NCI-H146 treated with DMSO at 0.1 percent for 48 hours (cell line): ENCODE measurements at regions not wholly inside any gene's neighbourhood (a gene's known extent, or its start where the extent isn't known, plus 50 kb on each side); places are given as distances from the start of the nearest gene placed in this dataset.
A peak's percentile ranks its signal among the peaks of the same experiment; 100 is the strongest.

Experiments
- DNase-seq: peaks from one replicate; lab custom pipeline; 2025; ENCODE audit not compliant: unreplicated experiment; lab: John Stamatoyannopoulos, UW

DNA sequence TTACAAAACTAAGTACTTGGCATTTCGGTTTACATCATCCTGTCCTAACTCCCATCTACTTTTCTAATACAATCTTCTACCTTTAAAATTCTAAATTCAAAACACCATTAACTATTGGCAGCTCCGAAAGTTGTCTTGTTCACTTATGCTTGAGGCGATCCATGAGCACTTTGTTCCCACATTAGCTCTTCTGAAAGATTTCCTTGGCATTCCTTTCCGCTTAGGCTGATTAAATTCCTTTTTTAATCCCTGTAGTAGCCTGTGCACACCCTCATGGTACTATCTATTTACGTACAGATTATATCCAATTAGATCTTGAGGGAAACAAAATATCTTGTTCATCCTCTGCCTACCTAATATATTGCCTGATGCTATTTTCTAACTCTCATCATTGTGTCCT, 480.7 kb downstream of the PRKD1 start:
- no peak for DNase-seq

DNA sequence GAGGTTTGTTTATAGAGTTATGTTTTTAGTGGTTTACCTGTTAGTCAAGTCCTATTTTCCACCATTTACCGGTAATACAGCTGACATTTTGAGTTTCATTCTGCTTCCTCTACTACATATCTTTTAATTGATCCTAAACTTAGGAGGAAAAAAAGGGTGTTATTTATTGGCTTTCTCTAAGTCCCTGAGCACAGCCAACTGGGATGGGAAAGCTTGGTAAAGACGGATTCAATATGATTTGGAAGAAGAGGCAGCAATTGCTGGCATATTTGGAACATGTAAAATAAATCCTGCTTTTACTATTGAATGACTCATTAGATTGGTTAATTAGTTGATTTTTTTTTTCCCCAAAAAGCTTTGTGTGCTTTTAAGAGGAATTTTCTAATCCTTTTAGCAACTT, 475.7 kb downstream of the PRKD1 start:
- DNase-seq = no peak

DNA sequence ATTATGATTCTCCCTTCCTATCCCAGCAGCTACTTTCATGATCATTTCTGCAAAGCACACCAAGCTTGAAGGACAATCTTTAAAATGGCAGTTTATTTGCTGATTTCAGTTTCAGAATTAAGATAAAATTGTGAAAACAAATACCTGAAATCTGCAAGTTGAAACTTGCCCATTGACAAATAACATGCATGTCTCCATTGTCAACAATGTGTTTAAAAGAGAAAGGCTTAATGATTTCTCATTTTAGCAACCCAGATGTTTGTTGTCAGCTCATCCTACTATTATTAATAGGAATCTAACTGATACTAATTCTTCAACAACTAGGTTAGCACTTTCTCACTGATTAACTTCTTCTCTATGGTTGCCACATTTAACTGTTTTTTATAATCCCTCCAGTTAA, 474.6 kb downstream of the PRKD1 start:
- DNase-seq = no peak

DNA sequence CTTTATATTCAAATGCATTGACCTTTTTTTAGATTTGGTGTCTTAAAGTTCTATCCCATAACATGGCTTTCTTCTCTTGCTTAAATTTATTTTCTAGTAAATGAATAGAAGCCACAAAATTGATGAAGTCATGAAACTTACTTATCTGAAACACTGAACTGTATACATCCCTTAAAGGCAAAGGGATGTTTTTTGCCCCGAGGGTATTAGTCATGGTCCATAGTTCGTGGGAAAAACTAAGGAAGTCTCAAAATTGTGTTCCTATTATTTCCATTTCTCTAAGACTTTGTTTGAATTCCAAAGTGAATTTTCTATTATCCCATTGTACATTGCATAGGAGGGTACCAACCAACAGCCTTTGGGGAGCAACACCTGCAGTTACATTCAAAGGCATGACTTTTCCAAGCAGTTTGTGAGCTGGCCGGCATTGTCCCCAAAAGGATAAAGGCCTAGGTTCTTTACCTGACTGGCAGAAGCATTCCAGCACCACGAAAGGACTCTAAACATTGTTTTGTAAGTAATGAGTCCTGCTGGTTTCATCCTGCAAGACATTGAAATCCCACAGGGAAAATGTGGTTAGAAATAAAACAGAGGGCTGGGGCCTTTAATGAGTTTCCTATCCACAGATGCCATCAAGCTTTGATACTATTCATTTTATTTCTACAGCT, 473.5 kb downstream of the PRKD1 start:
- no peak for DNase-seq

DNA sequence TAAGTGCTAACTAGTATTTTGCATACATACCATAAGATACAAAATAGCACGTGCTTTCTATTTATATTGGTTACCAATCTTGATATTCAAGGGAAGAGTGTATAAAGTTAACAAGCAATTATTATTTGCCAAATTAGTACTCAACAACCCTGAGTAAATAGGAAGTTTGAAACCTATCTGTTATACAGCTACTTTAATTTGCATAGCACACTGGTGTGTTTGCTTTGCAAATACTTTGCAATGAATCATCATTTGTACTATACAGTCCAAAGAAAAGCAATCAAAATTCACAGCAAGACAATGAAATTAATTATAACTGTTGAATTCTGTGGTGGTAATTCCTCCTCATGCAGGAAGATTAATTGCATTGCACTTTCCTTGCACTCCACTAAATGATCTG, 469.1 kb downstream of the PRKD1 start:
- DNase-seq = peak; percentile 36

DNA sequence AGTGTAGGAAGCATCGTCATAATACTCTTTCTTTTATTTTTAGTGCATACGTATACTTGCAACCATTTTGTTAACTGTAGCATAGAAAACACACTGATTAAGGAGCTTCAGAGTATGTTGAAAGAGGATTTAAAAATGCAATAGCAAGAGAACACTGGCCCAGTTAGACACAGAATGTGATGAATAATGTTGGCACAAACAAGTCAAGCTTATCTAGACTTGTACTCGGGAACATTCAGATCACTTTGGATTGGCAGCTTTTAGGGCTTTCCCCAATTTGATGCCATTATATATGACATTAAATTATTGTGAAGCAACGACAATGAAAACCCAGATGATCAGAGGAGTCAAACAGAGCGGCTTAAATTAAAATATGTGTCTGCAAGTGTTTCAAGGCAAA, 468.1 kb downstream of the PRKD1 start:
- DNase-seq = no peak

DNA sequence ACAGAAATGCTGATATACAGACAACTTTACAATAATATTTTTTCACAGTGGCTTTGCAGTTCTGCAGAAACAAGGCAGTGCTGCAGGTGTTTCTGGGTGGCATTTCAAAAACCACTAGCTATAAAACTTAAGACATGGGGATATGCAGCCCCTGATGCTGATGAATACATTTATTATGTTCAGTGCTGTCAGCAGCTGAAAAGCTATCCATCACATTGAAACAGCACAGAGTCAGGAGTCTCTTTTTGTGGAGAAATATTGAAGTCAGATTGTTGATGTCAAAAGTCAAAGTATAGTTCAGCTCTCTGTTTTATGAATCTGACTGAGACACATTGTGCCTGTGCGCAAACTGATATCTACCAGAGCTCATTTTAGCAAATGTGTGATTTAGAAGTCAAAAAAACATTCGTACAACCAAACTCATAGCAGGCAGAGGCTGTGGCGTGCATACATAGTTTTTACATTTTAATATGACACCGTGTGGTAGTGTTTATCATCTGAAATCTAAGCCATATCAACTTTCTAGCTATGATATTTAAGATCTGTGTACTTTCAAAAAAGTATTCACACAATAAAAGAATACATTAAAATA, 467.6 kb downstream of the PRKD1 start:
- no peak for DNase-seq

DNA sequence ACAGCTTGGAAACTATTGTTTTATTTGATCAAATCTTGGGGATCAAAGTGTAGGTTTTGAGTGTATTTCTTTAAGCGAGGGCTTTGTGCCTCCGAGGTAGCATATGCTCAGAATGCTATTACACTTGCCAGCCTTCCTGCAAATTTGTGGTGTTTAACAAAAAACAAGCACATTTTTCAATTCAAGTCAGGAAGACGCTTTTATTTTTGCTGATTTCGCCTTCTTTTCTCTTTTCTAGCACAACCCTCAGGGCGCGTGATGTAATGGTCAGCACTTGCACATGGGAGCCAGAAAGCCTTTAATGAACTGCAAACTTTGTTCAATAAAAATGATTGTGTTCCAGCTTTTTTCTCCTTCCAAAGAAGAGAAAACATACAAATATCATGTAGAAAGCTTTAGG, 466.5 kb downstream of the PRKD1 start:
- DNase-seq = no peak

DNA sequence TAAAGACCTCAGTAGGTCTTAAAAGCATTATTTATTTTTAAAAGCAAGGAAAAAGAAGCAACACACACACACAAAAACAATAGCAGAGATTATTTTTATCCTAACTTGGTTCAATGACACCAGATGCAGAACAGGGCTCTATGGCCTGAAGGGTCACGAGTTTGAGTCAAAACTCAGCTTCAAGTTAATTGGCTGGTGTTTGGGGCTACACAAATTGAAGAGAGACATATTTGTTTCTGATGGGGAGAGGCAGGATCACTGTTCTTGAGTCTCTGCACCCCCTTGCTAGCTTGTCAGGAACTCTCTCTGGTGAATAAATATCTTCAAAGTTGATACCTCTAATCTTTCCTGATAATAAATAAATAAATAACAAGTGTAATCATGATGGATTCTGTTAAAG, 466.1 kb downstream of the PRKD1 start:
- peak; percentile 41 for DNase-seq

DNA sequence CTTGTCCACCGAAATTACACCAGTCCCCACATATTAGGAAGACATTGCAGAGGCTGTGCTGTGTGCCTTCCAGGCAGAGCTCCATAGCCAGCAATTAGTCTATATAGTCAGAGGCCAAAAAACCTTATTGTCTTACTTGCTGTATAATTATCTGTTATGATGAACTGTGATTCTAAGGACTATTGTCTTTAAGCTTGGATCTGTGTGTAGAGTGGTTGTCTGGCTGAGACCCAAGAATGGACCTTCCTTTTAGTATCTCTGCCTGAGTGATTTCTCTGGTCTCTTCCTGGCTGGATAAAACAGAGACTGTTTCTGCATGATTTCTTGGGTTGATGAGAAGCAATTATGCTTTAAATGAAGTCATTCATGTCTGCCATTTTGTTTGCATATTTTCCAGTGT, 465.3 kb downstream of the PRKD1 start:
- DNase-seq = peak; percentile 97

DNA sequence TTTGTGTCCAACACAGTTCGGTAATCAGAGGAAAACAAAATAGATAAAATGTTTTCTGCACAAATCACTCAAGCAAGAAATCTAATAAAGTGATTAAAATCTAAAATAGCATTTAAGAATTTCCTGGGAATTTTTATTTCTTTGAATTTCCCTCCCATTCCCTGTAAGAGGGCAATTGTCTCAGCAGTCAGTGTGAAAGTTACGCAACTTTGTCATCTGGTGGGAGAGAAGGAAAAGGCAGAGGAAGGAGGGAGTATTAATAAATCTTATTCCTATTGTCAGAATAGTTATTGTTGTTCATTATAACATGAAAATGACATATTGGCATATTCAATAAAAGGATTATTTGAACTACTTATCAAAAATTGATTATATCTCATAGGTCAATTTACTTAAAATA, 464.9 kb downstream of the PRKD1 start:
- peak; percentile 86 for DNase-seq

DNA sequence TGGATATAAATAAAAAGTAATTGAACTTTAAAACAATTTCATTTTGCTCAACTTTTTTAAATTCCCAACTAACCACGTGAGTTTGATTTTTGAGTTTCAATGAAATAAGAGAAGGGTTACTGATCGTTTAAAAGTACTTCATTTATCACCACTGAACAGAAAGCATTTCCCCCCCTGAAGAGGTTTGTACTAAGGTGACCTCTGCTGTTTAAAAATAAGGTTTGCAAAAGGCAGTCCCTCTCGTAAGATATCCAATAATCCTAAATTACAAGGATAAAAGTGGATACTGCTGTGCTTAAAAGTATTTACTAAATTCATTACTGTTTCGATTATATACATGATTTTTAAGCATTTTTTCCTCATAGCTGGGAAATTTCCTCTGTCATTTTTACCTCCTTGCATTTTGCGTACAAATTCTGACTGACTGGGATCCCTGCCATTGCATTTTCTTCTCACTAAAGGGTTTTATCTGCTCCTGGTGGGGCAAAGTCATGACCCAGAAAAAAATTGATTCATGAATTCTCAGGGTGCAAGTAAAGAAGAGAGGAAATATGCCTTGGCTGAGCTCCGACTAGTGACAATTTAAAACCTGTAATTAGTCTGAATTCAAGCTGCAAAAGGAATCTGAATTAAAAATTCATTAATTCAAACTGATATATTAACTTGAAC, 463.8 kb downstream of the PRKD1 start:
- DNase-seq = peak; percentile 79

DNA sequence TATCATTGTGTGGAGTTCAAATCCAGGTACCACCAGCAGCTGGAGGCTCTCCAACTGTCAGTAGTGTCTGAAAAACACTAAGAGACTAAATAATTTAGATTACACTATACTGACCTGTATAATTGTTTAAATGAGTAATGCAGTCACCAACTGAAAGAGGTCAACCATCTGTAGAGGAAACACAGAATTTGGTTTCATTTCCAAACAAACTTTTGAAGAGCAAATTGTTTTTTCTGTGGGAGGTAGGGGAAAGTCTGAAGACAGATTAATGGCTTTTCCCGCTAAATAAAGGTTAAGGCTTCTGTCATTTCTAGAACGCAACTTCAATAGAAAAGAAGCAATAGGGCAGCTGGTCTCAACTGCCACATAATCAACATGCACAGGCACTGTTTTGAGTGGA, 462.6 kb downstream of the PRKD1 start:
- peak; percentile 28 for DNase-seq

DNA sequence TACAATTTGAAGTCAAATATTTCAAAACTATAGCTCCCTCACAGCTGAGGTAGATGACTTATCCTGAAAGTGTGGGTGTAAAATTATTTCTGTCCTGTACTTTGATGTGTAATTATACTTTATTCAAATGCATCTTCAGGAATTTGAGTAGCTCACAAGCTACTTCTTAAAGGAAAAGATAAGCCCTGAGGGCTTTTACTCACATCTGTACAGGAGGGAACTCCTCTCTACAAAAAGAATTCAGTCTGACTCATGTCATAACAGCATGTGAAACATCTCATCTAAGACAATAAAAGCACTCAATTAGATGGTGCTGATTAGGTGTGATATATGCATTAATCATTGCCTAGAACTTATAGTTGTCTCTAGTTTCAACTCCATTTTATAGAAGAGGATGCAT, 452.0 kb downstream of the PRKD1 start:
- DNase-seq = no peak

DNA sequence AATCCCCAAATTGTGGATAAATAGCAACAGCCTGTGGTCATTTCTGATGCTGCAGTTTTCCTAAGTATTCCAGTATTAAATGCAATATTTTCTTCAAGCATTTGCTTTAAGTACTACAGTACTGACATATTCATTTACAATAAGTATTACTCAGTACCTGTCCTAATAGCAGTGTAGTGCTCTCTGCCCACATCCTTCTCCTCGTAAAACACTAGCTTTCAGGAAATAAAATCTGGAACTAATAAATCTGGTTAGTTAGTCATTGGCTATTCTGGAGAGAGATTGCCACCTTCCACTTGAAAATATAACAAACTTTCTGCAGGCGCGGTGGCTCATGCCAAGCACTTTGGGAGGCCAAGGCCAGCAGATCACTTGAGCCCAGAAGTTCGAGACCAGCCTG, 441.5 kb downstream of the PRKD1 start:
- DNase-seq = no peak

DNA sequence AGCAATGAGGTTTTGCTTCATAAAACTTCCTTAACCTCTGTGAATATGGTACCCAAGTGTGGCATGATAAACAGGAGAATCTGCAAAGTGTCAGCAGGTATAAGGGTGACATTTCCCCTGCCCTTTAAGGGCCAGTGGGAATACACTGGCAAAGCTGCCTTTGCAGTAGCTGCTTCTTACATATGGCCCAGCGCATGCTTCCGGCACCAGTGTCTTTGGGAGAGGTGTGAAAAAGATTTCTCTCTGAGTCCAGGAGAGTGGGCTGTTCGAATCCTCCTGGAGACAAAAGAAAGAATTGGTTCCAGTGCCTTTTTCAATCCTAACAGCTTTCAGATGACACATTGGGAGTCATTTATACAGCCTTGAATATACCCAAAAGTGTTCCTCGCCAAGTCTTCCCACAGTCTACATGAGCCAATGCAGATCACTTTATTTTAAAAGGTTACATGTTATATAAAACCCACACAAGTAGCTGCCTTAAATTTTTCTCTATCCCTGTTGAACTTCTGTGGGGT, 437.7 kb downstream of the PRKD1 start:
- no peak for DNase-seq

DNA sequence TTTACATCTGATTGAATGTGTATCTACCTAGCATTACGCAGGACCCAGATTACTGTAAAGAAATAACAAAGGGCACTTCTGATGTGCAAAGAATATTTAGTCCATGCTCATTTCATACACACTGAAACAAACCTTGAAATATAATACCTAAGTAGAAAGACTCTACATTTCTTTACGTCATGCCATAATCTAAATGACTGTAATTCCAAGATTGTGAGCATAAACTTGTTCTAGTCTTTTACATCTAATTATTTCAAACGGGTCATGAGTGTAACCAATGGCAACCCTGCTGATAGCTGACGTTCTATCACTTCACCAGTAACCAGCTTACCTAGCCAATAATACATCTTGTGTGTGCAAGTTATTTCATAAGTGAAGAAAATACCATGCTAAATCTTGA, 433.8 kb downstream of the PRKD1 start:
- no peak for DNase-seq

DNA sequence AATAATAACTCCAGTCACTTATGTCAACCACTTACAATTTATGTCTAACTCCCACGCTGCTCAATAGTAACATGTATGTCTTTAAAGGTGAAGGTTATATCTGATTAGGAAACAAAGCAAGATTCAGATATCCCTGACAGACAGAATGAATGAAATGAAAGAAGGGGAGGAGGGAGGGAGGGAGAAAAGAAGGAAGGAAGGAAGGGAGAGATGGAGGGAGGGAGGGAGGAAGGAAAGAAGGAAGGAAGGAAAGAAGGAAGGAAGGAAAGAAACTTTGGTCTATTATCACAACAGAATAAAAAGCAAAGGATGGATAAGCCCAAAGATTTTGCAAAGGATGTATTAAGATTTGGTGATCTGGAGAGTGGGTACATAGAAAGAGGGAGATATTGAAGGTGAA, 433.3 kb downstream of the PRKD1 start:
- no peak for DNase-seq

DNA sequence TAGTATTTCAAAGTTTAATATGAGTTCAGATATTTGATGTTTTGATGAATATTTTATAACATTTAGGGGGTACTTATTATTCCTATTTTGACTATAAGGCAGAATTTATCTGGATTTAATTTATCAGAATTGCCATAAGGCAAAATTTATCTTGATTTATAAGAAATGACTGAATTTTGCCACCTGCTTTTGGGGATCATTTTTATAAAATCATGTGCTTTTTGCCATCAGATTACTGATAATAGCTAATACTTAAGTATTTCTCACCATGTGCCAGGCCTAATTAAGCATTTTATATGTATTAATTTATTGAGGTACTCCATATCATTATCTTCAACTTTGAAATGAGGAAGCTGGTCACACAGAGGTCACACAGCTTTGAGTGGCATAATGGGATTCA, 423.7 kb downstream of the PRKD1 start:
- DNase-seq = no peak

DNA sequence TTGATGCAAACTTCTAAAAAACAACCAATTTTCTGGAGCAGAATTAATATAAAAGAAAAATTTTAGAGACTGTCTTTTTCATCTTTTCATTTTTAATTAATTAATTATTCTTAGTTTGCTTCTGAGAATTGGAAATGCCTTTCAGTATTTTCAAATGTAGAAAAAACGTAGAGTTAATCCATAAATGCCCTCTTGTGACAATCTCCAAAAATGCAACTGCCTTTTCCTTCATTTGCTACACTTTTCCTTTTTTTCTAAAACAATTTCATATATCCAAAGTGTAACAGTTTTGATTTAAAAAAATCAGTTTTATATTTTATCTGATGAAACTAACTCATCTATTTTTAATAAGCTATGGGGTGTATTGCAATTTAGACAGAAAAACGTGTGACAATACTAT, 409.3 kb downstream of the PRKD1 start:
- peak; percentile 23 for DNase-seq

DNA sequence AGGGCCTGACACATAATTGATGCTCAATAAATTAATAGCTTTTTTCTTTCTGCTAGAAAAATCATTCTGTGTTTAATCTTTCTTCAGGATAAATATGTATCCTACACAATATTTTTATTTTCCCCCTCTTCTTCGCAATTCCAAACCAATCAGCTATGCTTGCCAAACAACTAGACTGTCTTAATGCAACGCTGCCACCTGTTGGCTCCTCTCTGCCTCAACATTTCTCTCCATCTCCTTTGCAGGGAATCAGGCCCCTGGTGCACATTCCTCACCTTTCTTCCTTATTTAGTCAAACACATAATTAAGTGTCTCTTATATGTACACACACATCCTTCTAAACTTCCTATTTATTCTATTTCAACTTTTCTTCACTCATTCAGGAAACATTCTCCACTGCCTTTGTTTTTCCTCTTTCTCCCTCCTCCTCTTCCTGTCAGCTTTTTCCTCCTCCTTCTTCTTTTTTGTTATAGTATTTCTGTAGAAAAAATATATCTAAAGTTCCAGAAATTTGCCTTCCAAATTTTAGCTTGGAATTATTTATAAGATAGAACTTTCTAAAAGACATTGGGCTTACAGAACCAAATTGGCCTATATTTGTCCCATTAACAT, 406.0 kb downstream of the PRKD1 start:
- DNase-seq = no peak
